NCI-H345 treated with DMSO at 0.1 percent for 48 hours (cell line): ENCODE measurements at regions not wholly inside any gene's neighbourhood (a gene's known extent, or its start where the extent isn't known, plus 50 kb on each side); places are given as distances from the start of the nearest gene placed in this dataset.
"Not testable (repeated sequence)": the region's sequence is repeated elsewhere in the genome, so short reads cannot be mapped to it uniquely, and the experiment has no call there.

Experiments
- DNase-seq: peaks from one replicate; lab custom pipeline; 2025; ENCODE audit not compliant: unreplicated experiment; lab: John Stamatoyannopoulos, UW

GRCh38 chr6:135604035-135604860 is 106.7 kb upstream of the AHI1 start:
- no peak for DNase-seq

GRCh38 chr6:135605278-135605790 is 107.8 kb upstream of the AHI1 start:
- DNase-seq, result no peak

- no peak for DNase-seq
Measured at GRCh38 chr6:135606392-135606791, 108.9 kb upstream of the AHI1 start.

GRCh38 chr6:135608031-135608430 is 110.5 kb upstream of the AHI1 start:
- DNase-seq, result no peak

DNA sequence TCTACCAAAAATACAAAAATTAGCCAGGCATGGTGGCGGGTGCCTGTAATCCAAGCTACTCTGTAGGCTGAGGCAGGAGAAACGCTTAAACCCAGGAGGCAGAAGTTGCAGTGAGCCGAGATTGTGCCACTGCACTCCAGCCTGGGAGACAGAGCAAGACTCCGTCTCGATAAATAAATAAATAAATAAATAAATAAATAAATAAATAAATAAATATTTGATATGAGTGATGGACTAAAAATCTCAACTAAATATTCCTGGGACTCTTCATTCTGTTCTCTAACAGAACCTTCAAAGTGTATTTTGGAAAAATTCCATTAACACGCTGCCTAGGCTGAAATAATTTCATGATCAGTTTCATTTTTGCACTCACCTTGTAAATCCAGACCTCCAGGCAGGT is 112.7 kb upstream of the AHI1 start:
- DNase-seq, result not testable (repeated sequence)

DNA sequence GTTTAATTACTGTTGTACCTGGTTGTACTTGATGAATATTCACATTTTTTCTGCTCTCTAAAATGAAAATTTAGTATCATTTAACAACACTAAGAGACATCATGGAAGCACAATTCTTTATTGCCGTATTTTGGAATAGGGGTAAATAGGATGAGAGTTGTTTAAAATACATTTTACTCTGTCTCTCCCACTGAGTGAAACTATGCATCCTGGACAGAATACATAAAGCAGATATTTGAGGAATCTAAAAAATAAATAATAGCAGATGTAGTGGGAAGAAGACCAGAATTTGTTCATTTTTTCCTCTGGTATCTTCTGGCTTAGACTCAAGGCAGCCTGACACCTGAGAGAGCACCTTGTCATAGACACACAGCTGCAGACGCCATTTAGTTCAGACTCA is 119.1 kb upstream of the AHI1 start:
- DNase-seq, result no peak

DNA sequence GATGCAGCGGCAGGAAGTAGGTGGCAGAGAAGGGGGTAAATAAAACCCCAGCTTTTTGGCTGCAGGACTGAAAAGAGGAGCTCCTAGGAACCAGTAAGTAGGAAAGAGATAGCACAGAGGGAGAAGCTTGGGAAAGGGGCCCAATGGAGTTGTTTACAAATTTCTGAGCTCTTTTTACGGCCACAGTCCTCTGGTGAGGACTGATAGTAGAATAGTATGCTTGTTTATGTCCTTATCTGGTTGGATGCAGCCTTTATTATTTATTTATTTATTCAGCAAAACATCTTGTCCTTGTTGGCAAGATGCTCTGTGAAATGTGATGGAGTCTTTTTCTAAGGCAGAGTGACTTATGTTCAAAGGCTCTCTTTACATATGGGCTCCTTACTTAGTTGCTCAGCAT is 119.7 kb upstream of the AHI1 start:
- no peak for DNase-seq

- no peak for DNase-seq
Measured at GRCh38 chr6:135622081-135622480, 124.5 kb upstream of the AHI1 start.

DNA sequence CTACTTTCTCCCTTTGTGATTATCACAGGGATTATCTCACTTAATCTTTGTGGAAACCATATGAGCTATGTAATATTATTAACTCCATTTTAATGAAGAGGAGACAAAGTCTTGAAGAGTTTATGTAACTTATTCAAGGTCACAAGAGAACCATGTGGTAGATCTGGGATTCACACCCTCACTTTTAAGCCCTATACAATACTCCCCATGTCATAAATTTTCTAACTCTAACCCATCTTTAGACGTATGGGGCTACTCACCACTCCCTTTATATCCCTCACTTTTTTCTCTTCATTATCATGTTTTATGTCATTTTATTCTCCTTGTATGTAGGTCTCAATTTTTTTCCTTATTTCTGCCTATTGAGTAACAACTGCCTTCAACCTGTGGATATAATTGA is 126.4 kb upstream of the AHI1 start:
- DNase-seq, result no peak

GRCh38 chr6:135624402-135625295 is 127.1 kb upstream of the AHI1 start:
- DNase-seq, result no peak

DNA sequence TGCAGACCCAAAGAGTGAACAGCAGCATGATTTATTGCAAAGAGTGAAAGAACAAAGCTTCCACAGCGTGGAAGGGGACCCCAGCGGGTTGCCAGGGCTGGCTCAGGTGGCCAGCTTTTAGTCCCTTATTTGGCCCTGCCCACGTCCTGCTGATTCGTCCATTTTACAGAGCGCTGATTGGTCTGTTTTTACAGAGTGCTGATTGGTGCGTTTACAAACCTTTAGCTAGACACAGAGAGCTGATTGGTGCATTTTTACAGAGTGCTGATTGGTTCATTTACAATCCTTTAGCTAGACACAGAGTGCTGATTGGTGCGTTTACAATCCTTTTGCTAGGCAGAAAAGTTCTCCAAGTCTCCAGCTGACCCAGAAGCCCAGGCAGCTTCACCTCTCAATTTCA is 128.5 kb upstream of the AHI1 start:
- DNase-seq, result not testable (repeated sequence)

- no peak for DNase-seq
Measured at GRCh38 chr6:135627092-135627715, 129.7 kb upstream of the AHI1 start.

- DNase-seq, result no peak
Measured at GRCh38 chr6:135630789-135631376, 133.3 kb upstream of the AHI1 start.

DNA sequence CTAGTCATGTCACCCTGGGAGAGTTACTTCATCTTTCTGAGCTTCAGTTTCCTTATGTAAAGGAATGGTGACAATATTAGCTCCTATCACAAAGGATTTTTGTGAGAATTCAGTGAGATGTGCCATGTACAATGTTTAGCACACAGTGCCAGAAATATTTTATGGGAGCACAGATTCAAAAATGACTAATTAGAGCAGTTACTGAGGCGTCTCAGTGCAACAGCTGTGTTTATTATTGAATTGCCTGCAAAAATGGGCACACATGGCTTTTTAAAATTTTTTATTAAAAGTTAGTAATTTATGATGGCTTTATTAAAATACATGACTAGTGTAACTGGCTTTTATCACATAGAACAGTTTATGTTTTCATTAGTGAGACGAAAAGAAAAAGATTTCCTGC is 134.3 kb upstream of the AHI1 start:
- DNase-seq, result no peak

DNA sequence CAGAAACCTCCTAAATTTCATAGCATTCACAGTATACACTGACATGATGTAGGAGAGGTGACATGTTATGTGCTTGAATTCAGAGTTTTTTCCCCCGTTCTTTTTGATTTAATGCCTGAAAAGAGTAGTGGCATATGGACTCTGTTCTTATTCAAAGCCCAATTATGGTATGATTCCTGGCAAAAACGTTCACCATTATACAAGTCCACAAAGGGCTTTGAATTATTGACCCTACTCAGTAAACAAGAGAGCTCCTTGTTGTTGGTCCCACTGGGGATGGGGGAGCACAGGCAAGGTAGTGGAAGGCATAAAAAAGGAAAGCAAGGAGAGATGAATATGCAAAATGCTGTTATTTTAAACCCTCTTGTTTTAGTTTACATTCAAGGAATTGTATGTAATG is 136.0 kb upstream of the AHI1 start:
- DNase-seq, result no peak

DNA sequence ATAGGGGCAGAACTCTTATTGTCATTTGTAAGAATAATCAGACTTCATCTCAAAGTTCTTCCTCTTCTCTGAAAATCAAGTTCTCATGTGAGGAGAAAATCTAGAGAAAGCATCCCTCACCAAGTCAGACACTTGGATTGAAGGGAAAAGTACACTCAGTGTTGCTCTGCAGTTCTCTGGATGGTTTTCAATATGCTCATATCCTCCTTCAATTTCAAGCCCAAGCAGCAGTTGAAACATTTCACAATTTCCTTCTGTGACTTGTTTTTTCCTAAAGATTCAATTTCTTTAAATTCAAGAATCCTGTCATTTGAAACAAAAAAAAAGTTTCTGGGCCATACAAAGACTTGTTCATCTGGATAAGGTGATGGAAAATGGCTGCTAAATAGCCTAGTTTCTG is 140.2 kb upstream of the AHI1 start:
- no peak for DNase-seq

DNA sequence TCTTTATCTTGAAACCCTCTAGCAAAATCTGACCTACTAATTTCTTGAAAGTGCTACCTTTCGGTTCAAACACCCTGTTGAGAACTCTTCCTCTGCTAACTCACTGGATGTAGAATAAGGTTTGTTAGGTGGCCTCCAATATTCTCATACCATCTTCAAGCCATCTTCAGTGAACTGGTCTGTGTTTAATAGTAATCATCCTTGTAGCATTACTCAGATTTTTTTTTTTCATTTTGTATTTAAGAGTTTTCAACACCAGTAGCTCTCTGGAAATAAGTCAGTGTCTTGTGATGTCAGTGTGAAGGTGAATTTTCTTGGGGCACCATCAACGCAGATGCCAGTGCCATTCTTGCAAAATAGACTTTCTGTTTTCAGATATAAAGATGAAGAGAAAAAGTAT is 140.6 kb upstream of the AHI1 start:
- no peak for DNase-seq

GRCh38 chr6:135640048-135640447 is 142.5 kb upstream of the AHI1 start:
- DNase-seq, result no peak

GRCh38 chr6:135640449-135641111 is 143.0 kb upstream of the AHI1 start:
- no peak for DNase-seq

GRCh38 chr6:135642912-135643311 is 145.4 kb upstream of the AHI1 start:
- DNase-seq, result no peak

GRCh38 chr6:135644394-135644793 is 146.9 kb upstream of the AHI1 start:
- DNase-seq, result no peak
